ENCODE measurements at regions not wholly inside any gene's neighbourhood (a gene's known extent, or its start where the extent isn't known, plus 50 kb on each side); places are given as distances from the start of the nearest gene placed in this dataset.

DNA sequence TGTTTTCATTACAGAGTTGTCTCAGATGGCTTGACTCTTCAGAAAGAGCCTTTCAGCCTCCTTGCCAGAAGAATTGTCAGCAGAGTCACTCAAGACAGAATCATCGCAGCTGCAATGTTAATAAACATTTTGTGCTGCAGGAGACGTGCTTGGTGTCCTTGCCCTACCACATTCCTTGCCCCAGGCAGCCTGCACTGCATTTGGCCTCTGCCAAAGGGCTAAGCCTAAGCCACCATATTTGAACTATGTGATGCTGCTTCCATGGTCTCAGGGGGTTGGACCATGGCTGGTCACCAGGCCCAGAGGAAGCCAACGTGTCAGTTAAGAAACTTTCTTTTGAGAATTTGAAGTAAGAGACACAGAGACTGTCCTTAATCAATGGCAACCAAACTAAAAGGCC, 145.4 kb downstream of the ACTL7B start:
- no peak overlapping the region for H3K9ac ChIP-seq (replicated peaks; ENCODE audit: extremely low read depth, insufficient read depth, low read length)
- H3K27ac ChIP-seq (ENCODE audit: insufficient read depth, low read depth, low read length): no peak overlapping the region
- H3K4me3 ChIP-seq (replicated peaks in 1 of 3; ENCODE audit: insufficient read depth in 1 of 3, low read depth in 1 of 3, low read length in 3 of 3): no peak overlapping the region
- FAIRE-seq (no peak), DNase-seq (ENCODE audit: low read depth, low spot score) (no peak)
- ChIA-PET POLR2A (no interaction called here), CTCF (no interaction called here)
- dilution Hi-C loops (cut with MboI; ENCODE audit: extremely low pct_ligation_motif_present, low sequenced_read_pairs) (no loop called here), intact Hi-C loops (cut with micrococcal nuclease) (no loop called here)
- BruUV-seq (replicated peaks): no TSS peak
- no peaks in the 10 kb centered on the region for H4K20me1 ChIP-seq (replicated peaks; ENCODE audit: control insufficient read depth, extremely low read depth, insufficient read depth, low read length)
- H3K4me1 ChIP-seq (ENCODE audit: control insufficient read depth, extremely low read depth, insufficient read depth, low read length): no peaks in the 10 kb centered on the region
- H3K4me2 ChIP-seq (ENCODE audit: insufficient read depth, low read length): no peak overlapping the region
- H3K27me3 ChIP-seq (ENCODE audit: control insufficient read depth in 2 of 2, insufficient read depth in 2 of 2, low read length in 2 of 2): no peaks in the 10 kb centered on the region
- no peaks in the 10 kb centered on the region for H3K9me3 ChIP-seq (replicated peaks; ENCODE audit: control insufficient read depth, insufficient read depth, low read length)
- no peaks in the 10 kb centered on the region for H3K36me3 ChIP-seq (ENCODE audit: control insufficient read depth in 2 of 2, extremely low read depth in 1 of 2, insufficient read depth in 2 of 2, low read length in 2 of 2)
- no peaks in the 10 kb centered on the region for H3K79me2 ChIP-seq (ENCODE audit: control insufficient read depth, insufficient read depth, low read length)
- no peaks in the 10 kb centered on the region for H3K9me1 ChIP-seq (replicated peaks; ENCODE audit: control insufficient read depth, extremely low read depth, insufficient read depth, low read length)
- H2AFZ ChIP-seq (ENCODE audit: low read depth, low read length): no peak overlapping the region
- no peak for TF ChIP-seq POLR2AphosphoS5 (IDR thresholded peaks at IDR 0.05; ENCODE audit: insufficient read depth, low read depth, low read length)
- no peak for TF ChIP-seq EZH2 (IDR thresholded peaks at IDR 0.05; ENCODE audit: borderline replicate concordance, low read depth, low read length, severe bottlenecking)
- no peak for TF ChIP-seq MYC (IDR thresholded peaks at IDR 0.05; ENCODE audit: low read depth, low read length)
- TF ChIP-seq GATA2 (IDR thresholded peaks at IDR 0.05; ENCODE audit: insufficient read depth, insufficient read length, low read depth, low read length): no peak
- TF ChIP-seq JUN (IDR thresholded peaks at IDR 0.05; ENCODE audit: borderline replicate concordance, insufficient read depth, insufficient read length, low read depth): no peak
- TF ChIP-seq FOS (IDR thresholded peaks at IDR 0.05; ENCODE audit: borderline replicate concordance, insufficient read depth, low read length): no peak
- no peak for TF ChIP-seq POLR2A (IDR thresholded peaks at IDR 0.05; ENCODE audit: low read depth, low read length)
- TF ChIP-seq, protein P1, sequence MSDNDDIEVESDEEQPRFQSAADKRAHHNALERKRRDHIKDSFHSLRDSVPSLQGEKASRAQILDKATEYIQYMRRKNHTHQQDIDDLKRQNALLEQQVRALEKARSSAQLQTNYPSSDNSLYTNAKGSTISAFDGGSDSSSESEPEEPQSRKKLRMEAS (IDR thresholded peaks at IDR 0.05; ENCODE audit: insufficient read depth, insufficient read length): no peak
- TF ChIP-seq, protein P2, sequence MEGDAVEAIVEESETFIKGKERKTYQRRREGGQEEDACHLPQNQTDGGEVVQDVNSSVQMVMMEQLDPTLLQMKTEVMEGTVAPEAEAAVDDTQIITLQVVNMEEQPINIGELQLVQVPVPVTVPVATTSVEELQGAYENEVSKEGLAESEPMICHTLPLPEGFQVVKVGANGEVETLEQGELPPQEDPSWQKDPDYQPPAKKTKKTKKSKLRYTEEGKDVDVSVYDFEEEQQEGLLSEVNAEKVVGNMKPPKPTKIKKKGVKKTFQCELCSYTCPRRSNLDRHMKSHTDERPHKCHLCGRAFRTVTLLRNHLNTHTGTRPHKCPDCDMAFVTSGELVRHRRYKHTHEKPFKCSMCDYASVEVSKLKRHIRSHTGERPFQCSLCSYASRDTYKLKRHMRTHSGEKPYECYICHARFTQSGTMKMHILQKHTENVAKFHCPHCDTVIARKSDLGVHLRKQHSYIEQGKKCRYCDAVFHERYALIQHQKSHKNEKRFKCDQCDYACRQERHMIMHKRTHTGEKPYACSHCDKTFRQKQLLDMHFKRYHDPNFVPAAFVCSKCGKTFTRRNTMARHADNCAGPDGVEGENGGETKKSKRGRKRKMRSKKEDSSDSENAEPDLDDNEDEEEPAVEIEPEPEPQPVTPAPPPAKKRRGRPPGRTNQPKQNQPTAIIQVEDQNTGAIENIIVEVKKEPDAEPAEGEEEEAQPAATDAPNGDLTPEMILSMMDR (IDR thresholded peaks at IDR 0.05; ENCODE audit: extremely low read depth in 1 of 2, insufficient read depth in 1 of 2, low read depth in 1 of 2, low read length in 2 of 2): no peak

Measured in endothelial cell of umbilical vein (primary cell).